Cortex of kidney (tissue), 1 donor: ENCODE measurements at regions not wholly inside any gene's neighbourhood (a gene's known extent, or its start where the extent isn't known, plus 50 kb on each side); places are given as distances from the start of the nearest gene placed in this dataset.
"Not testable (repeated sequence)": the region's sequence is repeated elsewhere in the genome, so short reads cannot be mapped to it uniquely, and the experiment has no call there.

Experiments used
- DNase-seq: peaks from one replicate; lab custom pipeline; 2025; lab: John Stamatoyannopoulos, UW

GRCh38 chr13:33662392-33662791 is 155.6 kb upstream of the RFC3 start:
- no peak for DNase-seq

- DNase-seq, result no peak
These were observed 152.2 kb upstream of the RFC3 start for GRCh38 chr13:33665626-33666175.

GRCh38 chr13:33671560-33671959 is 146.4 kb upstream of the RFC3 start:
- DNase-seq, result no peak

- DNase-seq, result not testable (repeated sequence)
These were observed 145.9 kb upstream of the RFC3 start for GRCh38 chr13:33672022-33672421.

GRCh38 chr13:33676045-33676989 is 141.6 kb upstream of the RFC3 start:
- DNase-seq, result no peak

GRCh38 chr13:33677215-33677614 is 140.7 kb upstream of the RFC3 start:
- DNase-seq, result no peak

- no peak for DNase-seq
These were observed 139.9 kb upstream of the RFC3 start for GRCh38 chr13:33678084-33678483.

- no peak for DNase-seq
These were observed 138.9 kb upstream of the RFC3 start for GRCh38 chr13:33678906-33679657.

GRCh38 chr13:33679658-33680012 is 138.3 kb upstream of the RFC3 start:
- DNase-seq, result no peak

- DNase-seq, result no peak
These were observed 135.9 kb upstream of the RFC3 start for GRCh38 chr13:33682020-33682564.

- DNase-seq, result not testable (repeated sequence)
These were observed 135.3 kb upstream of the RFC3 start for GRCh38 chr13:33682646-33683045.

- no peak for DNase-seq
These were observed 134.6 kb upstream of the RFC3 start for GRCh38 chr13:33683376-33683775.

- no peak for DNase-seq
These were observed 133.1 kb upstream of the RFC3 start for GRCh38 chr13:33684874-33685273.

GRCh38 chr13:33686772-33687480 is 131.0 kb upstream of the RFC3 start:
- no peak for DNase-seq

- DNase-seq, result no peak
These were observed 127.6 kb upstream of the RFC3 start for GRCh38 chr13:33690354-33690753.

GRCh38 chr13:33691980-33692379 is 126.0 kb upstream of the RFC3 start:
- DNase-seq, result no peak

- no peak for DNase-seq
These were observed 125.4 kb upstream of the RFC3 start for GRCh38 chr13:33692531-33692930.

- no peak for DNase-seq
These were observed 123.4 kb upstream of the RFC3 start for GRCh38 chr13:33694546-33694945.

GRCh38 chr13:33696530-33696929 is 121.4 kb upstream of the RFC3 start:
- DNase-seq, result no peak

GRCh38 chr13:33697926-33698325 is 120.0 kb upstream of the RFC3 start:
- no peak for DNase-seq

- DNase-seq, result no peak
These were observed 110.5 kb upstream of the RFC3 start for GRCh38 chr13:33707449-33707848.

GRCh38 chr13:33710924-33711323 is 107.0 kb upstream of the RFC3 start:
- DNase-seq, result no peak
